ENCODE measurements at regions not wholly inside any gene's neighbourhood (a gene's known extent, or its start where the extent isn't known, plus 50 kb on each side); places are given as distances from the start of the nearest gene placed in this dataset.

- no peak for TF ChIP-seq CTCF (IDR thresholded peaks at IDR 0.05)
- no peak for TF ChIP-seq EZH2 (IDR thresholded peaks at IDR 0.05; ENCODE audit: borderline replicate concordance, insufficient read depth, low read depth, low read length, poor library complexity, severe bottlenecking)
These were observed 236.9 kb downstream of the NSUN3 start for GRCh38 chr3:94299716-94300115.

All from B cell (primary cell).